Fibroblast of lung (primary cell): ENCODE measurements at regions not wholly inside any gene's neighbourhood (a gene's known extent, or its start where the extent isn't known, plus 50 kb on each side); places are given as distances from the start of the nearest gene placed in this dataset.

ENCODE experiments used
- EZH2 ChIP-seq: IDR thresholded peaks from 2 replicates; pipeline ENCODE4 v1.5.1; 2012; ENCODE audit warnings: low read length, control low read depth, mild to moderate bottlenecking; ENCODE audit errors: missing control alignments
- TF ChIP-seq, protein P1 (sequence below), 2 donors: IDR thresholded peaks in 1 of 2; conservative IDR thresholded peaks in 1 of 2; 1 replicate in 1 of 2; 2 replicates in 1 of 2; pipeline ENCODE4 v1.5.1; 2011 to 2012; ENCODE audit warnings: low read length in 2 of 2, control low read depth in 1 of 2, inconsistent platforms in 1 of 2, low read depth in 1 of 2, mild to moderate bottlenecking in 1 of 2

DNA sequence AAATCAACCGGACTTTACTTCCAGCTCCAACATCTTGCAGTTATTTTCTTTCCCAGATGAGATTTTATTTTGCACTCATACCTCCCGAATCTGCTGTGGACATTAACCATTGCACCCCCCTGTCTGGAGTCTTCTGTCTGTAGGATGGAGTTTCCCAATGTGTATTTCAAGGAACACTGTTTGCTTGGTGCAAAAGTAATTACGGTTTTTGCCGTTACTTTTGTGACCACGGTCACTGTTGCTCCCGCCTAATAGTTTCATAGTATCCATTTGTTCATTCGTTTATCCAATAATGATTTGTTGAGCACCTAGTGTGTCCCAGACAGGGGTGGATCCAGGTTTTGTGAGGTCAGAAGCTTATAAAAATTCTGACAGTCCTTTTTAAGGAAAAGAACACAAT lies 90.3 kb upstream of the BCL11A start:
- TF ChIP-seq, protein P1, sequence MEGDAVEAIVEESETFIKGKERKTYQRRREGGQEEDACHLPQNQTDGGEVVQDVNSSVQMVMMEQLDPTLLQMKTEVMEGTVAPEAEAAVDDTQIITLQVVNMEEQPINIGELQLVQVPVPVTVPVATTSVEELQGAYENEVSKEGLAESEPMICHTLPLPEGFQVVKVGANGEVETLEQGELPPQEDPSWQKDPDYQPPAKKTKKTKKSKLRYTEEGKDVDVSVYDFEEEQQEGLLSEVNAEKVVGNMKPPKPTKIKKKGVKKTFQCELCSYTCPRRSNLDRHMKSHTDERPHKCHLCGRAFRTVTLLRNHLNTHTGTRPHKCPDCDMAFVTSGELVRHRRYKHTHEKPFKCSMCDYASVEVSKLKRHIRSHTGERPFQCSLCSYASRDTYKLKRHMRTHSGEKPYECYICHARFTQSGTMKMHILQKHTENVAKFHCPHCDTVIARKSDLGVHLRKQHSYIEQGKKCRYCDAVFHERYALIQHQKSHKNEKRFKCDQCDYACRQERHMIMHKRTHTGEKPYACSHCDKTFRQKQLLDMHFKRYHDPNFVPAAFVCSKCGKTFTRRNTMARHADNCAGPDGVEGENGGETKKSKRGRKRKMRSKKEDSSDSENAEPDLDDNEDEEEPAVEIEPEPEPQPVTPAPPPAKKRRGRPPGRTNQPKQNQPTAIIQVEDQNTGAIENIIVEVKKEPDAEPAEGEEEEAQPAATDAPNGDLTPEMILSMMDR (conservative IDR thresholded peaks at IDR 0.05 in 1 of 2, IDR thresholded peaks at IDR 0.05 in 1 of 2; ENCODE audit: low read depth in 1 of 2, low read length in 2 of 2): no peak
- no peak for TF ChIP-seq EZH2
